ENCODE measurements at regions not wholly inside any gene's neighbourhood (a gene's known extent, or its start where the extent isn't known, plus 50 kb on each side); places are given as distances from the start of the nearest gene placed in this dataset. TPM values are rescaled to one million over a fixed set of nuclear protein-coding genes. Genes with fewer than 3 reads are reported as not detected.

Small RNAs in the stretch of these regions (small RNA-seq; reads per million reads assigned to genes)
- gene MIR5186 (ENCODE audit: insufficient read length, low read depth, low replicate concordance): not detected
